ENCODE measurements at regions not wholly inside any gene's neighbourhood (a gene's known extent, or its start where the extent isn't known, plus 50 kb on each side); places are given as distances from the start of the nearest gene placed in this dataset.
"Not testable (repeated sequence)": the region's sequence is repeated elsewhere in the genome, so short reads cannot be mapped to it uniquely, and the experiment has no call there.

- H4K20me1 ChIP-seq (replicated peaks in 1 of 2; ENCODE audit: control insufficient read depth in 1 of 2, insufficient read depth in 2 of 2, low read length in 2 of 2); H2BK15ac ChIP-seq (ENCODE audit: low read length); FAIRE-seq; H3K9me3 ChIP-seq (ENCODE audit: insufficient read depth in 2 of 2, low read depth in 1 of 2, low read length in 1 of 2); H3K27ac ChIP-seq (ENCODE audit: low read depth, low read length); H2AK5ac ChIP-seq (ENCODE audit: low read depth, low read length); DNase-seq (ENCODE audit: low read depth in 1 of 2, low spot score in 2 of 2); H3K27me3 ChIP-seq (replicated peaks in 1 of 4; ENCODE audit: control insufficient read depth in 3 of 4, extremely low read depth in 1 of 4, insufficient read depth in 3 of 4, low read length in 3 of 4); H3K23me2 ChIP-seq (ENCODE audit: low read depth, low read length); H3K79me2 ChIP-seq (ENCODE audit: control insufficient read depth in 1 of 2, insufficient read depth in 2 of 2, low read length in 2 of 2); H3K23ac ChIP-seq (ENCODE audit: insufficient read length); H2BK20ac ChIP-seq (ENCODE audit: low read length); POLR2A ChIA-PET (ENCODE audit: partially characterized antibody); H2BK120ac ChIP-seq (replicated peaks; ENCODE audit: low read depth, low read length); H4K91ac ChIP-seq (replicated peaks; ENCODE audit: insufficient read length, low read length); H3K9ac ChIP-seq (replicated peaks in 1 of 4; ENCODE audit: extremely low read depth in 1 of 4, low read depth in 3 of 4, low read length in 3 of 4); H3K4ac ChIP-seq (replicated peaks; ENCODE audit: insufficient read length, low read depth, low read length); H2BK5ac ChIP-seq (ENCODE audit: low read depth, low read length); H3K56ac ChIP-seq (replicated peaks; ENCODE audit: insufficient read length, low read depth, low read length); H4K8ac ChIP-seq (ENCODE audit: extremely low read depth, insufficient read depth, low read length); H2BK12ac ChIP-seq (ENCODE audit: low read depth, low read length); H3K14ac ChIP-seq (ENCODE audit: insufficient read length); H3K79me1 ChIP-seq (ENCODE audit: low read depth, low read length); H3K36me3 ChIP-seq (ENCODE audit: control insufficient read depth in 2 of 4, insufficient read depth in 4 of 4, low read length in 3 of 4); H4K5ac ChIP-seq (ENCODE audit: insufficient read length, low read depth, low read length); H3K4me1 ChIP-seq (replicated peaks in 1 of 4; ENCODE audit: control insufficient read depth in 3 of 4, insufficient read depth in 4 of 4, low read length in 3 of 4): not testable (repeated sequence)
- 60% methylated on average over 9 of the region's 9 CpGs; no CpG with 5 or more reads in 1 of the 2 experiments for WGBS, 2 experiments (ENCODE audit: extremely low coverage in 1 of 2, insufficient coverage in 1 of 2, insufficient read length in 1 of 2, insufficient replicate concordance in 2 of 2, low coverage in 1 of 2, low lambda C conversion rate in 2 of 2, missing lambda C conversion rate in 1 of 2)
- H3K4me3 ChIP-seq (ENCODE audit: extremely low read depth in 1 of 4, insufficient read depth in 2 of 4, low read depth in 3 of 4, low read length in 4 of 4), result peak overlapping the region; percentile 8 to 60 (median 46); a peak in 6 of 8 replicates
- peak overlapping the region; percentile 24; the same call in 1 of the 2 replicates for H3K18ac ChIP-seq (ENCODE audit: extremely low read depth, low read length)
- CTCF ChIA-PET (ENCODE audit: partially characterized antibody), result interaction anchor here (1.0 to 1.9 kb wide), 4 partner anchors 10 to 230 kb away, joined by 3 to 6 read pairs (median 4); no protein-coding TSS in a partner anchor
- peak overlapping the region; percentile 76 for H2AFZ ChIP-seq (ENCODE audit: low read length)
- peak overlapping the region; percentile 79 to 83 for H3K4me2 ChIP-seq (ENCODE audit: insufficient read depth in 1 of 2, low read depth in 2 of 2, low read length in 2 of 2)
Observed at GRCh38 chr4:9690636-9691237, 90.7 kb upstream of the DRD5 start.

Measured in H1 (cell line).